SK-N-SH (cell line): ENCODE measurements at regions not wholly inside any gene's neighbourhood (a gene's known extent, or its start where the extent isn't known, plus 50 kb on each side); places are given as distances from the start of the nearest gene placed in this dataset.

Experiments
- CHD2 ChIP-seq: fragments of 150-350 bp; IDR thresholded peaks from 2 replicates; pipeline ENCODE4 v1.6.1; 2018; ENCODE audit warnings: low read length; ENCODE audit not compliant: partially characterized antibody
- EP300 ChIP-seq, 2 experiments: IDR thresholded peaks; 2 replicates each; pipeline versions ENCODE4 v1.4.0 to v1.6.1; 2012; ENCODE audit warnings: borderline replicate concordance in 1 of 2, low read depth in 1 of 2, low read length in 1 of 2
- EZH2phosphoT487 ChIP-seq: fragments of 200-600 bp; sonication (generic); IDR thresholded peaks from 2 replicates; pipeline ENCODE4 v1.6.1; 2017; ENCODE audit warnings: low read depth, mixed run types, mild to moderate bottlenecking, antibody characterized with exemption, moderate library complexity, borderline replicate concordance
- PBX3 ChIP-seq: IDR thresholded peaks from 2 replicates; pipeline ENCODE4; 2012
- RFX5 ChIP-seq: IDR thresholded peaks from 2 replicates; pipeline ENCODE4 v1.6.1; 2012; ENCODE audit warnings: mild to moderate bottlenecking, improper control_type of control experiment, low read length
- SMC3 ChIP-seq: IDR thresholded peaks from 2 replicates; pipeline ENCODE4 v1.6.1; 2012; ENCODE audit warnings: low read depth, low read length, improper control_type of control experiment
- USF2 ChIP-seq: fragments of 150-350 bp; IDR thresholded peaks from 2 replicates; pipeline ENCODE4 v1.6.1; 2017; ENCODE audit warnings: antibody characterized with exemption, low read length, low read depth, borderline replicate concordance
- YY1 ChIP-seq: IDR thresholded peaks from 2 replicates; pipeline ENCODE4 v1.4.0; 2012; ENCODE audit warnings: low read depth, mild to moderate bottlenecking
- TF ChIP-seq, protein P1 (sequence below): fragments of 200-600 bp; sonication (generic); IDR thresholded peaks from 2 replicates; pipeline ENCODE4 v1.6.1; 2017; ENCODE audit warnings: antibody characterized with exemption, mild to moderate bottlenecking, moderate library complexity

DNA sequence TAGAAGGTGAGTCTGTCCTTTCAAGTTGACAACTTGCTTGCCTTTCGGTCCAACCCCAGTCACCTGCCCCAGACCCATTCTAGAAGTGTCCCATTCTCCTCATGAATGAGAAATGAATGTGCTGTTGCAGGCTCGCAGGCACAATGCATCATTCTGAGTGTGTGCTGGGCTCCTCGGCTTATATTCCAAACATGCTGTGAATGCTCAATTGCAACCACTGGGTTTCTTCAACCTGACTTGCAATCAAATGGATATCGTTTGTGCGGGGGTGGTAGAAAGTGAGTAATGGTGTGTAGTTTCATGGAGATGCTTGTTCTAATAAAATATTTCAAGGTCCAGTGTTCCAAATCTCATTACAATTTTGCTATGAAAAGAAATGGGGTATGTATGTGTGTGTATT is 256.6 kb upstream of the IL12B start:
- no peak for TF ChIP-seq EZH2phosphoT487
- no peak for TF ChIP-seq EP300 (IDR thresholded peaks at IDR 0.05; ENCODE audit: borderline replicate concordance in 1 of 2, low read depth in 1 of 2, low read length in 1 of 2)
- TF ChIP-seq YY1 = no peak
- TF ChIP-seq, protein P1, sequence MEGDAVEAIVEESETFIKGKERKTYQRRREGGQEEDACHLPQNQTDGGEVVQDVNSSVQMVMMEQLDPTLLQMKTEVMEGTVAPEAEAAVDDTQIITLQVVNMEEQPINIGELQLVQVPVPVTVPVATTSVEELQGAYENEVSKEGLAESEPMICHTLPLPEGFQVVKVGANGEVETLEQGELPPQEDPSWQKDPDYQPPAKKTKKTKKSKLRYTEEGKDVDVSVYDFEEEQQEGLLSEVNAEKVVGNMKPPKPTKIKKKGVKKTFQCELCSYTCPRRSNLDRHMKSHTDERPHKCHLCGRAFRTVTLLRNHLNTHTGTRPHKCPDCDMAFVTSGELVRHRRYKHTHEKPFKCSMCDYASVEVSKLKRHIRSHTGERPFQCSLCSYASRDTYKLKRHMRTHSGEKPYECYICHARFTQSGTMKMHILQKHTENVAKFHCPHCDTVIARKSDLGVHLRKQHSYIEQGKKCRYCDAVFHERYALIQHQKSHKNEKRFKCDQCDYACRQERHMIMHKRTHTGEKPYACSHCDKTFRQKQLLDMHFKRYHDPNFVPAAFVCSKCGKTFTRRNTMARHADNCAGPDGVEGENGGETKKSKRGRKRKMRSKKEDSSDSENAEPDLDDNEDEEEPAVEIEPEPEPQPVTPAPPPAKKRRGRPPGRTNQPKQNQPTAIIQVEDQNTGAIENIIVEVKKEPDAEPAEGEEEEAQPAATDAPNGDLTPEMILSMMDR = no peak
- no peak for TF ChIP-seq USF2
- no peak for TF ChIP-seq PBX3
- TF ChIP-seq RFX5 = no peak
- TF ChIP-seq CHD2 = no peak
- no peak for TF ChIP-seq SMC3
